H1 (cell line): ENCODE measurements at regions not wholly inside any gene's neighbourhood (a gene's known extent, or its start where the extent isn't known, plus 50 kb on each side); places are given as distances from the start of the nearest gene placed in this dataset.

Source experiments
- FOSL1 ChIP-seq: IDR thresholded peaks from 2 replicates; pipeline ENCODE4 v1.6.1; 2011; ENCODE audit warnings: mild to moderate bottlenecking, low read depth, low read length, moderate library complexity; ENCODE audit not compliant: insufficient read depth
- GABPA ChIP-seq: IDR thresholded peaks from 2 replicates; pipeline ENCODE4 v1.6.1; 2011; ENCODE audit warnings: mild to moderate bottlenecking, low read length, moderate library complexity, borderline replicate concordance; ENCODE audit not compliant: insufficient read depth
- HDAC2 ChIP-seq, 2 experiments: fragments of 300-600 bp in 1 of 2; sonication (generic) in 1 of 2; IDR thresholded peaks; 2 replicates each; pipeline ENCODE4 v1.6.1; 2011 to 2012; ENCODE audit warnings: low read depth in 2 of 2, low read length in 2 of 2, mild to moderate bottlenecking in 2 of 2, moderate library complexity in 2 of 2, borderline replicate concordance in 1 of 2, inconsistent platforms in 1 of 2
- MAFK ChIP-seq: IDR thresholded peaks from 2 replicates; pipeline ENCODE4 v1.6.1; 2012; ENCODE audit warnings: low read depth, mild to moderate bottlenecking, improper control_type of control experiment, low read length
- POLR2A ChIP-seq, 2 experiments: IDR thresholded peaks; 1 replicate in 1 of 2; 2 replicates in 1 of 2; pipeline ENCODE4 v1.6.1; 2011; ENCODE audit warnings: low read depth in 2 of 2, low read length in 2 of 2, mild to moderate bottlenecking in 2 of 2; ENCODE audit errors: control extremely low read depth in 1 of 2
- RFX5 ChIP-seq: IDR thresholded peaks from 2 replicates; pipeline ENCODE4 v1.6.1; 2011; ENCODE audit warnings: low read depth, low read length, improper control_type of control experiment, borderline replicate concordance
- SP1 ChIP-seq: IDR thresholded peaks from 2 replicates; pipeline ENCODE4 v1.6.1; 2011; ENCODE audit warnings: low read depth, low read length
- SP2 ChIP-seq: IDR thresholded peaks from 2 replicates; pipeline ENCODE4 v1.6.1; 2012; ENCODE audit warnings: mild to moderate bottlenecking, low read length, inconsistent platforms
- SP4 ChIP-seq: IDR thresholded peaks from 2 replicates; pipeline ENCODE4 v1.6.1; 2012; ENCODE audit warnings: low read length, inconsistent platforms
- TEAD4 ChIP-seq: IDR thresholded peaks from 2 replicates; pipeline ENCODE4 v1.6.1; 2012; ENCODE audit warnings: low read depth, low read length, inconsistent platforms, mixed read lengths
- ZNF274 ChIP-seq: IDR thresholded peaks from 2 replicates; pipeline ENCODE4 v1.7.0; 2012; ENCODE audit warnings: low read length, borderline replicate concordance; ENCODE audit errors: extremely low read depth
- TF ChIP-seq, protein P1 (sequence below): fragments of 300-600 bp; sonication (generic); IDR thresholded peaks from 2 replicates; pipeline ENCODE4 v1.7.1; 2012; ENCODE audit warnings: low read length, moderate library complexity, mild to moderate bottlenecking, inconsistent platforms; ENCODE audit not compliant: insufficient replicate concordance
- TF ChIP-seq, protein P2 (sequence below): IDR thresholded peaks from 2 replicates; pipeline ENCODE4 v1.6.1; 2012; ENCODE audit warnings: inconsistent platforms

DNA sequence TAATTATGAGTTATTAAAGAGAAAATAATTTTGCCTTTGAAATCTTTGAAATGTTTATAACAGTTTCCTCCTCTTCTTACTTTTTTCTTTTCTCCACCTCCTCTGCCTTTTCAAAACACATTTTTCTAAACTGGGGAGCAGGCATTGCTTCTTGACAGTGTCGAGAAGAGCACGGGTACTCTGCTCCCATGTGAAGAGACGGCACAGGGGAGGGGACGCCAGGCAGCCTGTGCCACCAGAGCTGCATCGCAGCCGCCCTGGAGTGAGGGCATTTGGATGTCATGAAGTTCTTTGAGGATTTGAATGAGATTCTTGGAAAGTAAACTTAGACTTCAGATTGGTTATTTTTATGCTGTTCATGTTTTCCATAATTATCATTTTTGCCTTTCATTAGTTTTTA is 149.7 kb downstream of the ACTR3B start (continued):
- TF ChIP-seq, protein P1, sequence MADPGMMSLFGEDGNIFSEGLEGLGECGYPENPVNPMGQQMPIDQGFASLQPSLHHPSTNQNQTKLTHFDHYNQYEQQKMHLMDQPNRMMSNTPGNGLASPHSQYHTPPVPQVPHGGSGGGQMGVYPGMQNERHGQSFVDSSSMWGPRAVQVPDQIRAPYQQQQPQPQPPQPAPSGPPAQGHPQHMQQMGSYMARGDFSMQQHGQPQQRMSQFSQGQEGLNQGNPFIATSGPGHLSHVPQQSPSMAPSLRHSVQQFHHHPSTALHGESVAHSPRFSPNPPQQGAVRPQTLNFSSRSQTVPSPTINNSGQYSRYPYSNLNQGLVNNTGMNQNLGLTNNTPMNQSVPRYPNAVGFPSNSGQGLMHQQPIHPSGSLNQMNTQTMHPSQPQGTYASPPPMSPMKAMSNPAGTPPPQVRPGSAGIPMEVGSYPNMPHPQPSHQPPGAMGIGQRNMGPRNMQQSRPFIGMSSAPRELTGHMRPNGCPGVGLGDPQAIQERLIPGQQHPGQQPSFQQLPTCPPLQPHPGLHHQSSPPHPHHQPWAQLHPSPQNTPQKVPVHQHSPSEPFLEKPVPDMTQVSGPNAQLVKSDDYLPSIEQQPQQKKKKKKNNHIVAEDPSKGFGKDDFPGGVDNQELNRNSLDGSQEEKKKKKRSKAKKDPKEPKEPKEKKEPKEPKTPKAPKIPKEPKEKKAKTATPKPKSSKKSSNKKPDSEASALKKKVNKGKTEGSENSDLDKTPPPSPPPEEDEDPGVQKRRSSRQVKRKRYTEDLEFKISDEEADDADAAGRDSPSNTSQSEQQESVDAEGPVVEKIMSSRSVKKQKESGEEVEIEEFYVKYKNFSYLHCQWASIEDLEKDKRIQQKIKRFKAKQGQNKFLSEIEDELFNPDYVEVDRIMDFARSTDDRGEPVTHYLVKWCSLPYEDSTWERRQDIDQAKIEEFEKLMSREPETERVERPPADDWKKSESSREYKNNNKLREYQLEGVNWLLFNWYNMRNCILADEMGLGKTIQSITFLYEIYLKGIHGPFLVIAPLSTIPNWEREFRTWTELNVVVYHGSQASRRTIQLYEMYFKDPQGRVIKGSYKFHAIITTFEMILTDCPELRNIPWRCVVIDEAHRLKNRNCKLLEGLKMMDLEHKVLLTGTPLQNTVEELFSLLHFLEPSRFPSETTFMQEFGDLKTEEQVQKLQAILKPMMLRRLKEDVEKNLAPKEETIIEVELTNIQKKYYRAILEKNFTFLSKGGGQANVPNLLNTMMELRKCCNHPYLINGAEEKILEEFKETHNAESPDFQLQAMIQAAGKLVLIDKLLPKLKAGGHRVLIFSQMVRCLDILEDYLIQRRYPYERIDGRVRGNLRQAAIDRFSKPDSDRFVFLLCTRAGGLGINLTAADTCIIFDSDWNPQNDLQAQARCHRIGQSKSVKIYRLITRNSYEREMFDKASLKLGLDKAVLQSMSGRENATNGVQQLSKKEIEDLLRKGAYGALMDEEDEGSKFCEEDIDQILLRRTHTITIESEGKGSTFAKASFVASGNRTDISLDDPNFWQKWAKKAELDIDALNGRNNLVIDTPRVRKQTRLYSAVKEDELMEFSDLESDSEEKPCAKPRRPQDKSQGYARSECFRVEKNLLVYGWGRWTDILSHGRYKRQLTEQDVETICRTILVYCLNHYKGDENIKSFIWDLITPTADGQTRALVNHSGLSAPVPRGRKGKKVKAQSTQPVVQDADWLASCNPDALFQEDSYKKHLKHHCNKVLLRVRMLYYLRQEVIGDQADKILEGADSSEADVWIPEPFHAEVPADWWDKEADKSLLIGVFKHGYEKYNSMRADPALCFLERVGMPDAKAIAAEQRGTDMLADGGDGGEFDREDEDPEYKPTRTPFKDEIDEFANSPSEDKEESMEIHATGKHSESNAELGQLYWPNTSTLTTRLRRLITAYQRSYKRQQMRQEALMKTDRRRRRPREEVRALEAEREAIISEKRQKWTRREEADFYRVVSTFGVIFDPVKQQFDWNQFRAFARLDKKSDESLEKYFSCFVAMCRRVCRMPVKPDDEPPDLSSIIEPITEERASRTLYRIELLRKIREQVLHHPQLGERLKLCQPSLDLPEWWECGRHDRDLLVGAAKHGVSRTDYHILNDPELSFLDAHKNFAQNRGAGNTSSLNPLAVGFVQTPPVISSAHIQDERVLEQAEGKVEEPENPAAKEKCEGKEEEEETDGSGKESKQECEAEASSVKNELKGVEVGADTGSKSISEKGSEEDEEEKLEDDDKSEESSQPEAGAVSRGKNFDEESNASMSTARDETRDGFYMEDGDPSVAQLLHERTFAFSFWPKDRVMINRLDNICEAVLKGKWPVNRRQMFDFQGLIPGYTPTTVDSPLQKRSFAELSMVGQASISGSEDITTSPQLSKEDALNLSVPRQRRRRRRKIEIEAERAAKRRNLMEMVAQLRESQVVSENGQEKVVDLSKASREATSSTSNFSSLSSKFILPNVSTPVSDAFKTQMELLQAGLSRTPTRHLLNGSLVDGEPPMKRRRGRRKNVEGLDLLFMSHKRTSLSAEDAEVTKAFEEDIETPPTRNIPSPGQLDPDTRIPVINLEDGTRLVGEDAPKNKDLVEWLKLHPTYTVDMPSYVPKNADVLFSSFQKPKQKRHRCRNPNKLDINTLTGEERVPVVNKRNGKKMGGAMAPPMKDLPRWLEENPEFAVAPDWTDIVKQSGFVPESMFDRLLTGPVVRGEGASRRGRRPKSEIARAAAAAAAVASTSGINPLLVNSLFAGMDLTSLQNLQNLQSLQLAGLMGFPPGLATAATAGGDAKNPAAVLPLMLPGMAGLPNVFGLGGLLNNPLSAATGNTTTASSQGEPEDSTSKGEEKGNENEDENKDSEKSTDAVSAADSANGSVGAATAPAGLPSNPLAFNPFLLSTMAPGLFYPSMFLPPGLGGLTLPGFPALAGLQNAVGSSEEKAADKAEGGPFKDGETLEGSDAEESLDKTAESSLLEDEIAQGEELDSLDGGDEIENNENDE, result no peak
- TF ChIP-seq SP1 (no peak), HDAC2 (IDR thresholded peaks at IDR 0.05; ENCODE audit: borderline replicate concordance in 1 of 2, low read depth in 2 of 2, low read length in 2 of 2) (no peak), SP2 (no peak), RFX5 (no peak), POLR2A (IDR thresholded peaks at IDR 0.05; ENCODE audit: control extremely low read depth in 1 of 2, low read depth in 2 of 2, low read length in 2 of 2) (no peak), MAFK (no peak), TEAD4 (no peak), GABPA (no peak), ZNF274 (no peak), SP4 (no peak), FOSL1 (no peak)
- TF ChIP-seq, protein P2, sequence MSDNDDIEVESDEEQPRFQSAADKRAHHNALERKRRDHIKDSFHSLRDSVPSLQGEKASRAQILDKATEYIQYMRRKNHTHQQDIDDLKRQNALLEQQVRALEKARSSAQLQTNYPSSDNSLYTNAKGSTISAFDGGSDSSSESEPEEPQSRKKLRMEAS, result no peak
